AG09319 (cell line): ENCODE measurements at regions not wholly inside any gene's neighbourhood (a gene's known extent, or its start where the extent isn't known, plus 50 kb on each side); places are given as distances from the start of the nearest gene placed in this dataset.
"Not testable (repeated sequence)": the region's sequence is repeated elsewhere in the genome, so short reads cannot be mapped to it uniquely, and the experiment has no call there.

Experiments
- DNase-seq: peaks from one replicate; pipeline ENCODE4 v3.0.0-alpha.2; 2010; ENCODE audit warnings: low read depth; ENCODE audit errors: extremely low read depth
- TF ChIP-seq, protein P1 (sequence below): IDR thresholded peaks from 2 replicates; pipeline ENCODE4 v1.5.1; 2011; ENCODE audit warnings: low read depth, mild to moderate bottlenecking, inconsistent platforms, low read length, moderate library complexity

DNA sequence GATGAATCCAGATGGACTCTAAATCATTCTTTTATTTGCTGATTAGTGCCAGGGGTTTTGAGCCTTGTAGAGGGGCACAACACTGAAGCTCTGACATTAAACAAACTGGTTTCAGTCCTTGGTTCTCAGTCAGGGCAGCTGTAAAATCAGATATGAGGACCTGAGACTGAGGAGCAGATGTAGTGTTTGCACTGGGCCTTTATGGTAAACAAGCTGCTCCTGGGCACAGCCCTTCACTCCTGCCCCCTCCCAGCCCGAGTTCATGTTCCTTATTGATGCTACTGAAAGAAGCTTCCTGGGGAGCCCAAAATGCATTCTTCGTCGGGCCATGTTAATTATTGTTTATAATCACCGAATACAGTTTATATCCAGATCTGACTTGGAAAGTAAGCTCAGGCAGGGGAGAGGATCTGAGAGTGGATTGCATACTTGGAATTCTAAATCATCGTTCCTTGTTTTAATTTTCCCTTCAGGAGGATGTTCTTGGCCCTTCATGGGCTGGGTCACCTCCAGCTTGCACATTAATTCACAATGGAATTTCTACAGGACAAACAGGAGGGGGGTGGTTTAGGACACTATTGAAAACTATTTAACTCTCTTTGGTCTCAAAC is 213.5 kb downstream of the FGF9 start:
- TF ChIP-seq, protein P1, sequence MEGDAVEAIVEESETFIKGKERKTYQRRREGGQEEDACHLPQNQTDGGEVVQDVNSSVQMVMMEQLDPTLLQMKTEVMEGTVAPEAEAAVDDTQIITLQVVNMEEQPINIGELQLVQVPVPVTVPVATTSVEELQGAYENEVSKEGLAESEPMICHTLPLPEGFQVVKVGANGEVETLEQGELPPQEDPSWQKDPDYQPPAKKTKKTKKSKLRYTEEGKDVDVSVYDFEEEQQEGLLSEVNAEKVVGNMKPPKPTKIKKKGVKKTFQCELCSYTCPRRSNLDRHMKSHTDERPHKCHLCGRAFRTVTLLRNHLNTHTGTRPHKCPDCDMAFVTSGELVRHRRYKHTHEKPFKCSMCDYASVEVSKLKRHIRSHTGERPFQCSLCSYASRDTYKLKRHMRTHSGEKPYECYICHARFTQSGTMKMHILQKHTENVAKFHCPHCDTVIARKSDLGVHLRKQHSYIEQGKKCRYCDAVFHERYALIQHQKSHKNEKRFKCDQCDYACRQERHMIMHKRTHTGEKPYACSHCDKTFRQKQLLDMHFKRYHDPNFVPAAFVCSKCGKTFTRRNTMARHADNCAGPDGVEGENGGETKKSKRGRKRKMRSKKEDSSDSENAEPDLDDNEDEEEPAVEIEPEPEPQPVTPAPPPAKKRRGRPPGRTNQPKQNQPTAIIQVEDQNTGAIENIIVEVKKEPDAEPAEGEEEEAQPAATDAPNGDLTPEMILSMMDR = no peak
- no peak for DNase-seq

GRCh38 chr13:21884965-21885567 is 214.2 kb downstream of the FGF9 start:
- TF ChIP-seq, protein P1 = no peak
- DNase-seq = no peak

DNA sequence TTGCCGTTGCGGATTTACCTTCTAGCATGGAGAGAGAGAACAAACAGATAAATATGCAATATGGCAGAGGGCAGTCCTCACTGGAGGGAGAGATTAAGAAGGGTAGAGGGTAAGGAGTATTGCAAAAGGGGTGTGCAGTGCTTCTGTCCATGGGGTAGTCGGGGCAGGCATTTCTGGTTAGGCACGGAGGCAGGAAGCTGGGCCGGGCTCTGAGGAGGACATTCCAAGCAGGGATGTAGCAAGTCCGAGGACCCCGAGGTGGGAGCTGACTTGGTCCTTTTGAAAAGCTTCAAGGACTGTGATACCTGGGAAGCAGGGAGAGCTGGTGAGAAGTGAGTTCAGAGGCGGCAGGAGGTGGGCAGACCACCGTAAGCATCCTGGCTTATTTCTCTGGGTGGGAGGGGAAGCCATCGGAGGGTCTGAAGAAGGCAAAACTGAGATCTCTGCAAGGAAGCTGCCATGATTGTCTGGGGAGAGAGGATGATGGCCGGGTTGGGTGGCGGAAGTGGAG is 214.9 kb downstream of the FGF9 start:
- DNase-seq = no peak
- TF ChIP-seq, protein P1 = no peak

DNA sequence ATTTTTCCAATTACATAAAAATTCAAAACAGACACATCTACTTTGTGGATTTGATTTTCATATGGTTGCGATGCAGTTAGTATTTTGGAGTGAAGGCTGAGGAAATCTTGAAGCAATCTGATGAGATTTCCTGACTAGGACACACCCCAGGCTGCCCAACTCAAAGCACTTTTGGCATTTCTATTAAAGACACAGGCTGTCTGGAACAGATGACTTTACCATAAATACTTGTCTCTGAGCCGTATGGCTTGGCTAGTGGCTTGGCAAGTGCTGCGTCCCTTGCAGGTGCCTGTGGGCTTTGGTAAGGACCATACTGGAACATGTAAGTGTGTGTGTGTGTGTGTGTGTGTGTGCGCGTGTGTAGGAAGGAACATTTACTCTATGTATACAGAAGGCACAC is 218.8 kb downstream of the FGF9 start:
- TF ChIP-seq, protein P1 = no peak
- DNase-seq = no peak

DNA sequence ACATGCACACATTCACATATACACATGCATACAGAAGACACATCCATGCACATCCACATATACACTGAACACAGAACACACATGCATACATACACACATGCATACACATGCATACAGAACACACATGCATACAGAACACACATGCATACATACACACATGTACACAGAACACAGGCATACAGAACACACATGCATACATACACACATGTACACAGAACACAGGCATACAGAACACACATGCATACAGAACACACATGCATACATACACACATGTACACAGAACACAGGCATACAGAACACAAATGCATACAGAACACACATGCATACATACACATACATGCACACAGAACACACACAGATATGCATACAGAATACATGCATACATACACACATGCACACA is 219.3 kb downstream of the FGF9 start:
- not testable (repeated sequence) for DNase-seq

- DNase-seq = no peak
- TF ChIP-seq, protein P1 = no peak
Measured at GRCh38 chr13:21894091-21894490, 223.2 kb downstream of the FGF9 start.

GRCh38 chr13:21894703-21895699 is 224.1 kb downstream of the FGF9 start:
- DNase-seq = no peak
- TF ChIP-seq, protein P1 = no peak
